GM19468 (cell line): ENCODE measurements at regions not wholly inside any gene's neighbourhood (a gene's known extent, or its start where the extent isn't known, plus 50 kb on each side); places are given as distances from the start of the nearest gene placed in this dataset.
A peak's percentile ranks its signal among the peaks of the same experiment; 100 is the strongest.

Experiments
- ATAC-seq: cut with Tn5 transposase; IDR thresholded peaks from one replicate; pipeline ENCODE4 v1.9.1; 2021; ENCODE audit warnings: mild to moderate bottlenecking, moderate library complexity, moderate number of reproducible peaks; ENCODE audit not compliant: unreplicated experiment; ENCODE audit errors: extremely low read depth

GRCh38 chr4:145299380-145300076 is 119.1 kb upstream of the OTUD4 start:
- ATAC-seq = peak; percentile 83

- peak; percentile 28 for ATAC-seq
These were observed 118.5 kb upstream of the OTUD4 start for GRCh38 chr4:145298885-145299284.

GRCh38 chr4:145297556-145297955 is 117.2 kb upstream of the OTUD4 start:
- no peak for ATAC-seq

GRCh38 chr4:145295547-145295946 is 115.2 kb upstream of the OTUD4 start:
- no peak for ATAC-seq

GRCh38 chr4:145295122-145295521 is 114.7 kb upstream of the OTUD4 start:
- no peak for ATAC-seq

- ATAC-seq = no peak
These were observed 113.3 kb upstream of the OTUD4 start for GRCh38 chr4:145293658-145294057.

- ATAC-seq = no peak
These were observed 110.6 kb upstream of the OTUD4 start for GRCh38 chr4:145290955-145291354.

GRCh38 chr4:145289403-145290076 is 109.2 kb upstream of the OTUD4 start:
- ATAC-seq = no peak

- ATAC-seq = no peak
These were observed 107.0 kb upstream of the OTUD4 start for GRCh38 chr4:145287351-145287750.

GRCh38 chr4:145285928-145286327 is 105.5 kb upstream of the OTUD4 start:
- no peak for ATAC-seq

GRCh38 chr4:145283909-145284308 is 103.5 kb upstream of the OTUD4 start:
- no peak for ATAC-seq

- ATAC-seq = no peak
These were observed 101.6 kb upstream of the OTUD4 start for GRCh38 chr4:145281951-145282350.

- ATAC-seq = no peak
These were observed 100.8 kb upstream of the OTUD4 start for GRCh38 chr4:145281224-145281623.

GRCh38 chr4:145280541-145280940 is 100.2 kb upstream of the OTUD4 start:
- no peak for ATAC-seq

GRCh38 chr4:145279122-145279960 is 99.0 kb upstream of the OTUD4 start:
- ATAC-seq = no peak

- no peak for ATAC-seq
These were observed 98.1 kb upstream of the OTUD4 start for GRCh38 chr4:145278341-145279121.

GRCh38 chr4:145277011-145277410 is 96.6 kb upstream of the OTUD4 start:
- no peak for ATAC-seq

GRCh38 chr4:145276050-145276449 is 95.7 kb upstream of the OTUD4 start:
- ATAC-seq = no peak

GRCh38 chr4:145271194-145271593 is 90.8 kb upstream of the OTUD4 start:
- ATAC-seq = no peak

GRCh38 chr4:145266881-145267280 is 86.5 kb upstream of the OTUD4 start:
- ATAC-seq = no peak
